Ovary (tissue), 7 donors: ENCODE measurements at regions not wholly inside any gene's neighbourhood (a gene's known extent, or its start where the extent isn't known, plus 50 kb on each side); places are given as distances from the start of the nearest gene placed in this dataset.

Experiments
- DNase-seq, 5 donors: peaks; one replicate each; pipeline ENCODE4 v3.0.0-alpha.2; 2019 to 2020
- H3K27ac ChIP-seq, 2 donors: fragments of 200-600 bp; one replicate each; pipeline versions ENCODE4 v1.5.1 to v1.8.0; 2019 to 2022
- H3K27me3 ChIP-seq: fragments of 200-600 bp; one replicate; pipeline ENCODE4 v1.8.0; 2022
- H3K36me3 ChIP-seq: fragments of 200-600 bp; sonication (generic); one replicate; pipeline ENCODE4 v1.5.1; 2019
- H3K4me1 ChIP-seq: one replicate; pipeline ENCODE4 v1.8.1; 2013; ENCODE audit warnings: mild to moderate bottlenecking, moderate library complexity; ENCODE audit not compliant: insufficient read depth
- H3K4me3 ChIP-seq: fragments of 200-600 bp; sonication (generic); one replicate; pipeline ENCODE4 v1.5.1; 2017
- H3K9me3 ChIP-seq, 2 donors: fragments of 200-600 bp in 1 of 2; sonication (generic) in 1 of 2; one replicate each; pipeline versions ENCODE4 v1.5.1 to v1.8.1; 2013 to 2019; ENCODE audit warnings: mild to moderate bottlenecking in 1 of 2, moderate library complexity in 1 of 2
- CTCF ChIP-seq, 3 donors: fragments of 450-650 bp in 2 of 3; fragments of 200-600 bp in 1 of 3; IDR thresholded peaks; one replicate each; pipeline versions ENCODE4 v1.5.1 to v1.8.0; 2016 to 2022; ENCODE audit warnings: antibody characterized with exemption in 3 of 3, mild to moderate bottlenecking in 1 of 3
- EP300 ChIP-seq: sonication (generic); formaldehyde crosslinking; IDR thresholded peaks from one replicate; pipeline ENCODE4 v1.6.1; 2017; ENCODE audit warnings: antibody characterized with exemption
- POLR2A ChIP-seq: fragments of 450-650 bp; IDR thresholded peaks from one replicate; pipeline ENCODE4 v1.6.1; 2017; ENCODE audit warnings: antibody characterized with exemption, mild to moderate bottlenecking, moderate library complexity
- WGBS, 3 donors: extraction: QIAGEN DNeasy Blood & Tissue Kit in 1 of 3; methylation state at CpG; one replicate each; pipeline versions ENCODE4 v1.1.5 to v1.1.7; 2013 to 2017; 5-methylcytosine and 5-hydroxymethylcytosine counted together
- intact Hi-C, 4 donors: fragments of 100-400 bp; cut with DNase I; formaldehyde crosslinking; loops; one replicate each; pipeline versions ENCODE4 v1.11.0 to v1.15.1; 2022 to 2023
- donor health status: DM: no; HTN: no; CAD: no; lungs with moderate emphysema.
- donor health status: DM: no; HTN: no; CAD: no.
- donor health status: Bipolar disorder and iron deficiency.
- donor health status: DM: no; HTN: no; CAD: no.
- donor health status: DM: yes; HTN: yes; CAD: no.

GRCh38 chr14:101372894-101373620 lies 188.2 kb upstream of the DIO3 start:
- whole genome bisulfite sequencing, 3 donors = 86 to 93% (median 90%) methylated on average over 16 of the region's 16 CpGs
- TF ChIP-seq EP300 = no peak
- no peak for TF ChIP-seq POLR2A
- TF ChIP-seq CTCF (IDR thresholded peaks at IDR 0.05) = no peak
- Histone ChIP-seq H3K9me3 (no peaks in the 10 kb centered on the region), H3K27ac (no peak overlapping the region), H3K36me3 (no peaks in the 10 kb centered on the region), H3K4me1 (peaks cover 15% of the 10 kb centered on the region), H3K4me3 (no peak overlapping the region), H3K27me3 (no peaks in the 10 kb centered on the region)
- peak in 1 of 5 donors; percentile 15 for DNase-seq
- intact Hi-C loops = no loop called here

- Histone ChIP-seq H3K36me3 (no peaks in the 10 kb centered on the region), H3K4me3 (no peak overlapping the region), H3K27ac (no peak overlapping the region), H3K9me3 (no peaks in the 10 kb centered on the region), H3K4me1 (peaks cover 13% of the 10 kb centered on the region), H3K27me3 (no peaks in the 10 kb centered on the region)
- intact Hi-C loops = no loop called here
- TF ChIP-seq EP300 (no peak), CTCF (IDR thresholded peaks at IDR 0.05) (no peak), POLR2A (no peak)
- peak in 1 of 5 donors; percentile 16 for DNase-seq
- 90 to 93% (median 92%) methylated on average over 22 of the region's 22 CpGs for WGBS, 3 donors
These were observed 187.5 kb upstream of the DIO3 start for GRCh38 chr14:101373690-101374295.

GRCh38 chr14:101374373-101375338 lies 186.6 kb upstream of the DIO3 start:
- WGBS, 3 donors = 86% methylated on average over 19 of the region's 19 CpGs
- no peak overlapping the region for H3K27ac ChIP-seq
- no peak overlapping the region for H3K4me3 ChIP-seq
- H3K4me1 ChIP-seq = peaks cover 10% of the 10 kb centered on the region
- H3K36me3 ChIP-seq = no peaks in the 10 kb centered on the region
- intact Hi-C loops = no loop called here
- TF ChIP-seq EP300 (no peak), POLR2A (no peak), CTCF (IDR thresholded peaks at IDR 0.05) (no peak)
- H3K9me3 ChIP-seq = no peaks in the 10 kb centered on the region
- no peaks in the 10 kb centered on the region for H3K27me3 ChIP-seq
- DNase-seq = peak in 1 of 5 donors; percentile 15

GRCh38 chr14:101377069-101377468 lies 184.2 kb upstream of the DIO3 start:
- Histone ChIP-seq H3K36me3 (no peaks in the 10 kb centered on the region), H3K27me3 (no peaks in the 10 kb centered on the region), H3K27ac (no peak overlapping the region), H3K9me3 (no peaks in the 10 kb centered on the region), H3K4me3 (no peak overlapping the region), H3K4me1 (peaks cover 2% of the 10 kb centered on the region)
- no peak for DNase-seq
- 30 to 40% (median 30%) methylated on average over 5 of the region's 5 CpGs for WGBS, 3 donors
- intact Hi-C loops = no loop called here
- TF ChIP-seq POLR2A = no peak
- no peak for TF ChIP-seq EP300
- no peak for TF ChIP-seq CTCF (IDR thresholded peaks at IDR 0.05)
